ENCODE measurements at regions not wholly inside any gene's neighbourhood (a gene's known extent, or its start where the extent isn't known, plus 50 kb on each side); places are given as distances from the start of the nearest gene placed in this dataset.

DNA sequence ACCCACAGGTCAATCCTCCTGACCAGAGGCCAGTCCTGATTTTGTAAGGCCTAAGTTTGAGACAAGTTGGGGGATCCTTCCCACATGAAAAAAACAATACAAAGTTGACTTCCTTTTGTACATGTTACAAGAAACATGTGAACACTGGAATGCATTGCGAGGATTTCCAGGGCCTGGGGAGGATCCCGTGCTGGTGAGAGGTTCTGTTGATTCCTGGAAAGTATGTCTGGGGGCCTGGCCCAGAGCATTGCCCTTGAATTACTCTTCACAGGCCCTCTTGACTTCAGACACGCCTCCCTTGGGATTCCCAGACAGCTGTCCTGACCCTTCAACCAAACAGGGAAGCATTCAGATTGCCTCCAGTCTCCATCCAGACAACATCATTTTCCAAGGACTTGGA lies 234.2 kb upstream of the IRX2 start:
- H3K4me3 ChIP-seq, result no peak overlapping the region
- no peaks in the 10 kb centered on the region for H3K27me3 ChIP-seq
- no peak for DNase-seq (ENCODE audit: low spot score in 2 of 2)
- no peaks in the 10 kb centered on the region for H3K4me1 ChIP-seq
- intact Hi-C loops (cut with DNase I; ENCODE audit: low total_unique reads), result no loop called here
- TF ChIP-seq POLR2A (IDR thresholded peaks at IDR 0.05) (no peak), POLR2AphosphoS5 (IDR thresholded peaks at IDR 0.05) (no peak)
- TF ChIP-seq, protein P1, sequence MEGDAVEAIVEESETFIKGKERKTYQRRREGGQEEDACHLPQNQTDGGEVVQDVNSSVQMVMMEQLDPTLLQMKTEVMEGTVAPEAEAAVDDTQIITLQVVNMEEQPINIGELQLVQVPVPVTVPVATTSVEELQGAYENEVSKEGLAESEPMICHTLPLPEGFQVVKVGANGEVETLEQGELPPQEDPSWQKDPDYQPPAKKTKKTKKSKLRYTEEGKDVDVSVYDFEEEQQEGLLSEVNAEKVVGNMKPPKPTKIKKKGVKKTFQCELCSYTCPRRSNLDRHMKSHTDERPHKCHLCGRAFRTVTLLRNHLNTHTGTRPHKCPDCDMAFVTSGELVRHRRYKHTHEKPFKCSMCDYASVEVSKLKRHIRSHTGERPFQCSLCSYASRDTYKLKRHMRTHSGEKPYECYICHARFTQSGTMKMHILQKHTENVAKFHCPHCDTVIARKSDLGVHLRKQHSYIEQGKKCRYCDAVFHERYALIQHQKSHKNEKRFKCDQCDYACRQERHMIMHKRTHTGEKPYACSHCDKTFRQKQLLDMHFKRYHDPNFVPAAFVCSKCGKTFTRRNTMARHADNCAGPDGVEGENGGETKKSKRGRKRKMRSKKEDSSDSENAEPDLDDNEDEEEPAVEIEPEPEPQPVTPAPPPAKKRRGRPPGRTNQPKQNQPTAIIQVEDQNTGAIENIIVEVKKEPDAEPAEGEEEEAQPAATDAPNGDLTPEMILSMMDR (IDR thresholded peaks at IDR 0.05), result no peak
- no peaks in the 10 kb centered on the region for H3K36me3 ChIP-seq
- no peak overlapping the region for H3K27ac ChIP-seq
- no peaks in the 10 kb centered on the region for H3K9me3 ChIP-seq

DNA sequence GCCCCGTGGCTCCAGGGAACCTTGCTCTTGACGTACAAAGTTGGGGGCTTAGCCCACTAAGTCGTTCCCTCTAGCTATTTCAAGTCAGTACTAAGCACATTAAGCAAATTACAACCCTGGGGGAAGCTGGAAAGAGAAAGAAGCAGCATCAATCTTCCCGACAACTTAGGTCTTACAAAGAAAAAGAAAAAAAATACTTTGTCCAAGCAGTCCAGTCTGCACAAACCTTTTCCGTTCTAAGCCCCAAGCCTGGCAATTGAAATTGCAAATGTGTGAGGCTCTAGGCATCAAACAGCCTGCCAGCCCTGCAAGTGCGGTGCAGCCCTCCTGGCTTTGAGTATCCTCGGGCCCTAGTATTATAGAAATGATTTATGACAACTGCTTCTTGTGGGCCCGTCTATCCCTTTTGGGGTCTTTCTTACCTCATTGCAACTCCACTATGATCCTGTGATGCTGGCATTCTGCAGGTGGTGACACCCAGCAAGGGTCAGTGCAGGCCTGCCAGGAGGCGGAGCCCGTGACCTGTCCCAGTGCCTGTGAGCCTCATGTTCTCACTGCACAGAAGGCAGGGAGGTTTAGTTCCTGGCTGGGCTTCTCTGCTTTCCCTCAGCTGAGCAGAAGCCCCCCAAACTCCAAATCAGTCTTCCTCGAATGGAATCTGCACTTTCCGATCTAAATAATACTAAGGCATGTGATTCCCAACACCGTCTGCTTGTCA lies 232.3 kb upstream of the IRX2 start:
- TF ChIP-seq POLR2AphosphoS5 (IDR thresholded peaks at IDR 0.05) (no peak), POLR2A (IDR thresholded peaks at IDR 0.05) (no peak)
- TF ChIP-seq, protein P1 (IDR thresholded peaks at IDR 0.05), result no peak

DNA sequence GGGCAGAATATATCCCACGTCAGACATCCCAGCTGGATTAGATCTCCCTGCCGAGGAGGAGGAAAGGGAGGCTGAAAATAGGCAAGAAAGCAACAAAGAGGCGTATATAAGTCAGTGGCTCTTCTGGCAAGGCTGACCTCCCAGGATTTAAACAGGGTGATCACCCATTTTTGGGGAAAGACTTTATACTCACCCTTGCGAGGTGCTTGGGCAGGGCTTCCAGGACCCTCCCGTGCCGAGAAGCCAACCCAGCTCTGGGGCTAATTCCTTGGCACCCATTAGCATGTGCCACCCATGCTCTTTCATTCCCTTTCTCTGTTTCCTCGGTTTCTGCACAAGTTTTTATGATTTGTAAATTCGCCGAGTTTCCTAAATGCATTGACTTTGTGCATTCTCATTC lies 230.2 kb upstream of the IRX2 start:
- no peaks in the 10 kb centered on the region for H3K9me3 ChIP-seq
- no peak for DNase-seq (ENCODE audit: low spot score in 2 of 2)
- TF ChIP-seq, protein P1 (IDR thresholded peaks at IDR 0.05), result no peak
- no peak for TF ChIP-seq POLR2A (IDR thresholded peaks at IDR 0.05)
- no peak overlapping the region for H3K27ac ChIP-seq
- intact Hi-C loops (cut with DNase I; ENCODE audit: low total_unique reads), result no loop called here
- no peak overlapping the region for H3K4me3 ChIP-seq
- no peaks in the 10 kb centered on the region for H3K36me3 ChIP-seq
- H3K4me1 ChIP-seq, result no peaks in the 10 kb centered on the region
- no peaks in the 10 kb centered on the region for H3K27me3 ChIP-seq

More for the DNA sequence above, 232.3 kb upstream of the IRX2 start:
- Histone ChIP-seq H3K27ac (no peak overlapping the region), H3K4me1 (no peaks in the 10 kb centered on the region), H3K27me3 (no peaks in the 10 kb centered on the region), H3K36me3 (no peaks in the 10 kb centered on the region), H3K9me3 (no peaks in the 10 kb centered on the region), H3K4me3 (no peak overlapping the region)
- intact Hi-C loops (cut with DNase I; ENCODE audit: low total_unique reads), result no loop called here
- DNase-seq (ENCODE audit: low spot score in 2 of 2), result no peak

DNA sequence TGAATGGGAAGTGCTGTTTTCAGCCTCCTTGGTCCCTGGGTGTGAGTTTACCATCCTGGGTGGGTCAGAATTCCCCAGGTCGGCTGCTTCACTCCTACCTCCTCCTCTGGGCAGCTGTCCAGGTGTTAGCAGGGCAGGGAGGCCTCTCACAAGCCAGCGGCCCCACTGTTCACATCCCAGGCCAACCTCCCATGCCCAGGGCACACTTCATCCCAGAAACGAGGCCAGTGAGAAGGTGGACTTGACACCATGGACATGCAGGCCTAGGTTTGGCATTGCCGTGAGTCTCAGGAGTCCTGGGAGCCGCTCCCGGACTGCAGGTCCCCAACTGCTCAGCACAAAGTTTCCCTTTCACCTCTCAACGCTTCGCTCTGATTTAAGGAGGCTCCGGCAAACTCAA lies 229.6 kb upstream of the IRX2 start:
- Histone ChIP-seq H3K27ac (no peak overlapping the region), H3K4me1 (no peaks in the 10 kb centered on the region), H3K27me3 (no peaks in the 10 kb centered on the region), H3K36me3 (no peaks in the 10 kb centered on the region), H3K4me3 (no peak overlapping the region), H3K9me3 (peaks cover 0 to 3% of the 10 kb centered on the region in 2 donors)
- intact Hi-C loops (cut with DNase I; ENCODE audit: low total_unique reads), result no loop called here
- DNase-seq (ENCODE audit: low spot score in 2 of 2), result no peak
- TF ChIP-seq POLR2A (IDR thresholded peaks at IDR 0.05) (no peak), POLR2AphosphoS5 (IDR thresholded peaks at IDR 0.05) (no peak)

DNA sequence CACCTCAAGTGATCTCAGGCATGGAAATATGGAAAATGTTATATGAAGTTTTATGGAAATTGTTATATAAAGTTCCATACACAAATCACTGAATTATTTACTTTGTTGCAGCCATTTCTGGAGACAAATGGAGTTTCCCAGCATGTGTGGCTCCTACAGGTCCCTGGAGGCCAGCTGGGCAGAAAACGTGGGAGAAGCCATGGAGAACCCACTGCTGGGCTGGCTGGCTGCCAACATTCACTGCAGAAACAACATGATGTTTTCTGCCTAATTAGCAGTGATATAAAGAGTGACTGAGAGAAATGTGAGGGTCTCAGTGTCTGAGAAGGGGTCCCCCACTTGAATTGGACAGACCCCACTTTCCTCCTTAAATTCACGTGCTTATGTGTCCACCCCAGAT lies 208.8 kb upstream of the IRX2 start:
- Histone ChIP-seq H3K27me3 (no peaks in the 10 kb centered on the region), H3K4me1 (no peaks in the 10 kb centered on the region), H3K36me3 (no peaks in the 10 kb centered on the region), H3K27ac (no peak overlapping the region), H3K4me3 (no peak overlapping the region), H3K9me3 (peaks cover 4 to 8% of the 10 kb centered on the region in 2 donors)
- intact Hi-C loops (cut with DNase I; ENCODE audit: low total_unique reads), result no loop called here
- no peak for DNase-seq (ENCODE audit: low spot score in 2 of 2)
- no peak for TF ChIP-seq POLR2AphosphoS5 (IDR thresholded peaks at IDR 0.05)
- TF ChIP-seq POLR2A (IDR thresholded peaks at IDR 0.05), result no peak
- TF ChIP-seq, protein P1 (IDR thresholded peaks at IDR 0.05), result no peak

Data from breast epithelium (tissue), 4 donors.